ENCODE measurements at regions not wholly inside any gene's neighbourhood (a gene's known extent, or its start where the extent isn't known, plus 50 kb on each side); places are given as distances from the start of the nearest gene placed in this dataset.

GRCh38 chr12:127231371-127231770 lies 1035.6 kb upstream of the TMEM132C start:
- no peak for DNase-seq (ENCODE audit: low spot score)

GRCh38 chr12:127233016-127233415 lies 1034.0 kb upstream of the TMEM132C start:
- no peak for DNase-seq (ENCODE audit: low spot score)

GRCh38 chr12:127235761-127236160 lies 1031.2 kb upstream of the TMEM132C start:
- DNase-seq (ENCODE audit: low spot score), result no peak

- no peak for DNase-seq (ENCODE audit: low spot score)
Observed at GRCh38 chr12:127236491-127236890, 1030.5 kb upstream of the TMEM132C start.

GRCh38 chr12:127237151-127237550 lies 1029.8 kb upstream of the TMEM132C start:
- no peak for DNase-seq (ENCODE audit: low spot score)

GRCh38 chr12:127238107-127238506 lies 1028.9 kb upstream of the TMEM132C start:
- DNase-seq (ENCODE audit: low spot score), result no peak

- no peak for DNase-seq (ENCODE audit: low spot score)
Observed at GRCh38 chr12:127239781-127240180, 1027.2 kb upstream of the TMEM132C start.

- no peak for DNase-seq (ENCODE audit: low spot score)
Observed at GRCh38 chr12:127240249-127240929, 1026.6 kb upstream of the TMEM132C start.

GRCh38 chr12:127241072-127241817 lies 1025.7 kb upstream of the TMEM132C start:
- no peak for DNase-seq (ENCODE audit: low spot score)

GRCh38 chr12:127245009-127245408 lies 1022.0 kb upstream of the TMEM132C start:
- no peak for DNase-seq (ENCODE audit: low spot score)

GRCh38 chr12:127245437-127245836 lies 1021.5 kb upstream of the TMEM132C start:
- no peak for DNase-seq (ENCODE audit: low spot score)

GRCh38 chr12:127247937-127248336 lies 1019.0 kb upstream of the TMEM132C start:
- DNase-seq (ENCODE audit: low spot score), result no peak

- no peak for DNase-seq (ENCODE audit: low spot score)
Observed at GRCh38 chr12:127249428-127249827, 1017.5 kb upstream of the TMEM132C start.

- DNase-seq (ENCODE audit: low spot score), result no peak
Observed at GRCh38 chr12:127253797-127254327, 1013.1 kb upstream of the TMEM132C start.

- no peak for DNase-seq (ENCODE audit: low spot score)
Observed at GRCh38 chr12:127254420-127254955, 1012.5 kb upstream of the TMEM132C start.

- DNase-seq (ENCODE audit: low spot score), result no peak
Observed at GRCh38 chr12:127257366-127257935, 1009.5 kb upstream of the TMEM132C start.

GRCh38 chr12:127260531-127260930 lies 1006.4 kb upstream of the TMEM132C start:
- DNase-seq (ENCODE audit: low spot score), result no peak

GRCh38 chr12:127260999-127261398 lies 1006.0 kb upstream of the TMEM132C start:
- no peak for DNase-seq (ENCODE audit: low spot score)

GRCh38 chr12:127262615-127263014 lies 1004.4 kb upstream of the TMEM132C start:
- DNase-seq (ENCODE audit: low spot score), result no peak

GRCh38 chr12:127263621-127264020 lies 1003.3 kb upstream of the TMEM132C start:
- DNase-seq (ENCODE audit: low spot score), result no peak

GRCh38 chr12:127267128-127267527 lies 999.8 kb upstream of the TMEM132C start:
- no peak for DNase-seq (ENCODE audit: low spot score)

GRCh38 chr12:127268213-127268612 lies 998.8 kb upstream of the TMEM132C start:
- no peak for DNase-seq (ENCODE audit: low spot score)

Data from hematopoietic multipotent progenitor cell treated with erythropoietin and hydrocortisone succinate and interleukin-3 and kit ligand, for 17 days (in vitro differentiated cells).